B cell (primary cell): ENCODE measurements at regions not wholly inside any gene's neighbourhood (a gene's known extent, or its start where the extent isn't known, plus 50 kb on each side); places are given as distances from the start of the nearest gene placed in this dataset.

Experiments used
- ATAC-seq: fragments of 200-7000 bp; cut with Tn5 transposase; one replicate; pipeline ENCODE4 v1.10.0; 2021; ENCODE audit warnings: low read depth, mild to moderate bottlenecking, moderate number of reproducible peaks, moderate library complexity
- CTCF ChIA-PET: fragments of 350-600 bp; sonication (Branson Sonifier 250); formaldehyde crosslinking; loops from one replicate; lab custom pipeline; 2021; ENCODE audit warnings: antibody characterized with exemption, inconsistent platforms; lab: Charles Lee
- POLR2A ChIA-PET: fragments of 350-600 bp; sonication (Branson Sonifier 250); formaldehyde crosslinking; loops from one replicate; lab custom pipeline; 2021; ENCODE audit warnings: antibody characterized with exemption; lab: Charles Lee
- DNase-seq: peaks from one replicate; pipeline ENCODE4 v3.0.0; 2013
- H2AFZ ChIP-seq: 2 replicates; pipeline ENCODE4 v1.6.1; 2012; ENCODE audit warnings: mild to moderate bottlenecking, low read depth, low read length; ENCODE audit not compliant: insufficient read depth, poor library complexity, severe bottlenecking
- H3K27ac ChIP-seq, 2 donors: 1 replicate in 1 of 2; 2 replicates in 1 of 2; pipeline ENCODE4 v1.5.1; 2012 to 2013; ENCODE audit warnings: low read length in 2 of 2, mild to moderate bottlenecking in 2 of 2, moderate library complexity in 1 of 2
- H3K27me3 ChIP-seq, 4 experiments: fragments of 200-600 bp in 1 of 4; sonication (generic) in 1 of 4; replicated peaks in 1 of 4; 1 replicate in 2 of 4; 2 replicates in 2 of 4; pipeline versions ENCODE4 v1.6.1 to v1.7.0; 2013 to 2016; ENCODE audit warnings: low read length in 3 of 4, mild to moderate bottlenecking in 2 of 4, mixed read lengths in 1 of 4, moderate library complexity in 1 of 4; ENCODE audit not compliant: insufficient read depth in 4 of 4, control insufficient read depth in 3 of 4; ENCODE audit errors: control extremely low read depth in 1 of 4
- H3K36me3 ChIP-seq, 2 experiments: replicated peaks in 1 of 2; 1 replicate in 1 of 2; 2 replicates in 1 of 2; pipeline versions ENCODE4 v1.6.1 to v1.7.1; 2013; ENCODE audit warnings: low read length in 1 of 2; ENCODE audit not compliant: insufficient read depth in 2 of 2, control insufficient read depth in 1 of 2; ENCODE audit errors: control extremely low read depth in 1 of 2, extremely low read depth in 1 of 2
- H3K4me1 ChIP-seq, 2 donors: fragments of 200-600 bp in 1 of 2; sonication (generic) in 1 of 2; 1 replicate in 1 of 2; 2 replicates in 1 of 2; pipeline versions ENCODE4 v1.5.1 to v1.6.1; 2013 to 2017; ENCODE audit warnings: low read length in 2 of 2; ENCODE audit not compliant: control insufficient read depth in 2 of 2, insufficient read depth in 2 of 2
- H3K4me2 ChIP-seq: replicated peaks from 2 replicates; pipeline ENCODE3; 2012; ENCODE audit warnings: mild to moderate bottlenecking, low read depth, low read length; ENCODE audit not compliant: poor library complexity, severe bottlenecking
- H3K4me3 ChIP-seq, 5 experiments: fragments of 200-600 bp in 1 of 5; sonication (generic) in 1 of 5; 1 replicate in 3 of 5; 2 replicates in 2 of 5; pipeline versions ENCODE4 v1.5.1 to v1.7.0; 2011 to 2016; ENCODE audit warnings: low read length in 4 of 5, mild to moderate bottlenecking in 4 of 5, low read depth in 2 of 5, control low read depth in 1 of 5, moderate library complexity in 1 of 5; ENCODE audit not compliant: insufficient read depth in 1 of 5; ENCODE audit errors: control extremely low read depth in 1 of 5, extremely low read depth in 1 of 5
- H3K79me2 ChIP-seq: fragments of 200-600 bp; sonication (generic); one replicate; pipeline ENCODE4 v1.6.0; 2016; ENCODE audit warnings: low read length; ENCODE audit not compliant: control insufficient read depth, insufficient read depth
- H3K9ac ChIP-seq: fragments of 200-600 bp; sonication (generic); 2 replicates; pipeline ENCODE4 v1.6.1; 2017; ENCODE audit warnings: mild to moderate bottlenecking, low read length, moderate library complexity
- H3K9me3 ChIP-seq, 3 donors: one replicate each; pipeline versions ENCODE4 v1.6.1 to v1.7.1; 2013; ENCODE audit warnings: low read length in 2 of 3; ENCODE audit not compliant: control insufficient read depth in 2 of 3, insufficient read depth in 1 of 3; ENCODE audit errors: control extremely low read depth in 1 of 3
- H4K20me1 ChIP-seq: 2 replicates; pipeline ENCODE4 v1.6.0; 2012; ENCODE audit warnings: mild to moderate bottlenecking, low read length; ENCODE audit not compliant: insufficient read depth, control insufficient read depth, poor library complexity, severe bottlenecking
- H3K27ac Mint-ChIP-seq: one replicate; pipeline ENCODE4 v1.8.0; 2021; ENCODE audit warnings: mixed read lengths
- H3K27me3 Mint-ChIP-seq: one replicate; pipeline ENCODE4 v1.8.0; 2021; ENCODE audit warnings: mixed read lengths
- H3K4me1 Mint-ChIP-seq: one replicate; pipeline ENCODE4 v1.8.0; 2021; ENCODE audit warnings: mixed read lengths
- H3K4me3 Mint-ChIP-seq: one replicate; pipeline ENCODE4 v1.8.0; 2021; ENCODE audit warnings: mixed read lengths
- H3K9me3 Mint-ChIP-seq: one replicate; pipeline ENCODE4 v1.8.0; 2022; ENCODE audit warnings: mixed read lengths; ENCODE audit not compliant: insufficient read depth
- CTCF ChIP-seq: fragments of 200-600 bp; IDR thresholded peaks from one replicate; pipeline ENCODE4 v1.8.0; 2022; ENCODE audit warnings: antibody characterized with exemption, mild to moderate bottlenecking
- EZH2 ChIP-seq: IDR thresholded peaks from 2 replicates; pipeline ENCODE4 v1.6.1; 2012; ENCODE audit warnings: borderline replicate concordance, low read depth, mild to moderate bottlenecking, moderate library complexity, low read length; ENCODE audit not compliant: insufficient read depth, poor library complexity, severe bottlenecking
- WGBS: methylation state at CpG from one replicate; pipeline ENCODE4 v1.1.5; 2013; ENCODE audit warnings: missing lambda C conversion rate; ENCODE audit not compliant: insufficient coverage; 5-methylcytosine and 5-hydroxymethylcytosine counted together
- intact Hi-C: fragments of 100-400 bp; cut with micrococcal nuclease; formaldehyde crosslinking; loops from one replicate; pipeline ENCODE4 v1.10.0; 2022

- Mint-ChIP-seq H3K27me3 (no peaks in the 10 kb centered on the region), H3K4me3 (no peak overlapping the region), H3K9me3 (peaks cover 5% of the 10 kb centered on the region), H3K4me1 (no peaks in the 10 kb centered on the region), H3K27ac (no peak overlapping the region)
- H3K27me3 ChIP-seq = no peaks in the 10 kb centered on the region
- no peaks in the 10 kb centered on the region for H3K36me3 ChIP-seq
- no peak overlapping the region for H3K4me3 ChIP-seq
- H3K27ac ChIP-seq = no peak overlapping the region
- H3K79me2 ChIP-seq = no peaks in the 10 kb centered on the region
- DNase-seq (no peak), ATAC-seq (no peak)
- no peak overlapping the region for H3K9ac ChIP-seq
- no peak overlapping the region for H3K4me2 ChIP-seq
- TF ChIP-seq CTCF (no peak), EZH2 (no peak)
- POLR2A ChIA-PET = no interaction called here
- WGBS = 92% methylated on average over 1 of the region's 5 CpGs
- H4K20me1 ChIP-seq = no peaks in the 10 kb centered on the region
- no peaks in the 10 kb centered on the region for H3K9me3 ChIP-seq
- intact Hi-C loops = no loop called here
- no peak overlapping the region for H2AFZ ChIP-seq
- CTCF ChIA-PET = no interaction called here
- no peaks in the 10 kb centered on the region for H3K4me1 ChIP-seq
Measured at GRCh38 chr5:8238080-8238479, 369.1 kb downstream of the MTRR start.

GRCh38 chr5:8239198-8239597 is 370.2 kb downstream of the MTRR start:
- intact Hi-C loops = no loop called here

More at GRCh38 chr5:8239198-8239597, 370.2 kb downstream of the MTRR start:
- no peak overlapping the region for H3K4me3 Mint-ChIP-seq
- Histone ChIP-seq H4K20me1 (no peaks in the 10 kb centered on the region), H3K4me1 (no peaks in the 10 kb centered on the region), H3K9ac (no peak overlapping the region), H3K36me3 (no peaks in the 10 kb centered on the region), H3K4me2 (no peak overlapping the region), H3K4me3 (no peak overlapping the region), H2AFZ (no peak overlapping the region), H3K27ac (no peak overlapping the region), H3K79me2 (no peaks in the 10 kb centered on the region), H3K27me3 (no peaks in the 10 kb centered on the region), H3K9me3 (peaks cover 0 to 3% (median 0%) of the 10 kb centered on the region in 3 donors)
- peaks cover 5% of the 10 kb centered on the region for H3K9me3 Mint-ChIP-seq
- WGBS = 87% methylated on average over 3 of the region's 5 CpGs
- H3K4me1 Mint-ChIP-seq = no peaks in the 10 kb centered on the region
- H3K27ac Mint-ChIP-seq = no peak overlapping the region
- no peak for DNase-seq
- no peak for ATAC-seq
- TF ChIP-seq CTCF (no peak), EZH2 (no peak)
- CTCF ChIA-PET = no interaction called here
- POLR2A ChIA-PET = no interaction called here
- no peaks in the 10 kb centered on the region for H3K27me3 Mint-ChIP-seq
